BLaER1 treated with 17β-estradiol and CSF1 and Interleukin-3, amounts not matched to agents 10 nM and 100 nM (cell line): ENCODE measurements at regions not wholly inside any gene's neighbourhood (a gene's known extent, or its start where the extent isn't known, plus 50 kb on each side); places are given as distances from the start of the nearest gene placed in this dataset.

Experiments
- H3K27ac ChIP-seq, 11 experiments: shearing (Covaris generic); formaldehyde crosslinking; 2 replicates each; pipeline ENCODE4 v1.8.1; 2022
- H3K27me3 ChIP-seq, 11 experiments: shearing (Covaris generic); formaldehyde crosslinking; 2 replicates each; pipeline ENCODE4 v1.8.1; 2022
- H3K36me3 ChIP-seq, 11 experiments: shearing (Covaris generic); formaldehyde crosslinking; 2 replicates each; pipeline ENCODE4 v1.8.1; 2022
- H3K4me1 ChIP-seq, 10 experiments: shearing (Covaris generic); formaldehyde crosslinking; 2 replicates each; pipeline ENCODE4 v1.8.1; 2022
- H3K4me2 ChIP-seq, 11 experiments: shearing (Covaris generic); formaldehyde crosslinking; 2 replicates each; pipeline ENCODE4 v1.8.1; 2022
- H3K4me3 ChIP-seq, 10 experiments: shearing (Covaris generic); formaldehyde crosslinking; 2 replicates each; pipeline ENCODE4 v1.8.1; 2022
- H3K9ac ChIP-seq, 11 experiments: shearing (Covaris generic); formaldehyde crosslinking; 2 replicates each; pipeline ENCODE4 v1.8.1; 2022
- H3K9me3 ChIP-seq, 11 experiments: shearing (Covaris generic); formaldehyde crosslinking; replicated peaks in 1 of 11; 2 replicates each; pipeline ENCODE4 v1.8.1; 2022
- H4K20me1 ChIP-seq, 11 experiments: shearing (Covaris generic); formaldehyde crosslinking; 2 replicates each; pipeline ENCODE4 v1.8.1; 2022
- Cebpa-rat ChIP-seq, 11 experiments: shearing (Covaris generic); IDR thresholded peaks; 2 replicates each; pipeline ENCODE4 v1.8.1; 2022

DNA sequence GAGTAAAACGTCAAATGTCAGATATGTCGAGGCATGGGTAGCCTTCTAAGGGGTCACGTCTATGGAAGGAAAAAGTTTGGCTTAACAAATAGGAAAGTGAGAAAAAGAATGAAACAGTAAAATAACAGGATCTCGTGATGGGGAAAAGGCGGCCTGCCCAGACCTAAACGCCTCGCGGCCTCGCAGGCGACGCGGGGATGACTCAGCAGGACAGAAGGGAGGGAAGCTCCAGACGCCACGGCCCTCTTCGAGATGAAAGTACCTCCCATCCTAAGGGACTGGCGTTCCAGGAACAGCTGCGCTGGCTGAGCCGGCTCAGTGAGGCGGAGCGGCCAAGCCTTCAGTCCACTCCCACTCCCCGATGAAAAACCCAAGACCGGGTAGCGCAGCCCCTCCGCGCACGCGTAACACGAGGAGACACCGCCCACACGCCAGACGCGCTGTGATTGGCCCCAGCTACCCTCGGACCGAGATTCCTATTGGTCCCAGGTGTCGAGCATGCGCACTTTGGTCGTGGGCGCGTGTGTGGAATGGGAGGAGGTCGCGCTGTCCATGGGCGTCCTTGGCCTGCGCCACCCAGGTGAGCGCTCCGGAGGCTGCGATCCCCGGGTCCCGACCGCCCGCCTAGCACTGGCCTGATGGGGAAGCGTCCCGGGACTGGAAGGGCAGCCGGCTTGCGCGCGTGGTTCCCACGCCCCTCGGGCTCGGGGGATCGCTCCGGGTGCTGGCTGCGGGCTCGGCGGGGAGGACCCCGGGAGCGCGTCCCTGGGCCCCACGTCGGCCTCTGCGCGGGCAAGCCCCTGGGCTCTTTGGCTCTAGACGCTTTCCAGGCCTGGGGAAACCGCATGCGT is 588.5 kb downstream of the MTRR start:
- no peaks in the 10 kb centered on the region for H3K27me3 ChIP-seq
- peaks cover 5 to 16% (median 11%) of the 10 kb centered on the region in 11 experiments; a peak in 19 of 22 replicates for H3K9me3 ChIP-seq
- peaks cover 4 to 26% (median 14%) of the 10 kb centered on the region in 11 experiments; a peak in 17 of 22 replicates for H3K36me3 ChIP-seq
- peak overlapping the region; percentile 46 to 85 (median 78); a peak in 21 of 22 replicates for H3K27ac ChIP-seq
- H3K4me1 ChIP-seq, result peaks cover 0 to 23% (median 10%) of the 10 kb centered on the region in 10 experiments; a peak in 13 of 20 replicates
- H3K9ac ChIP-seq, result peak overlapping the region; percentile 78 to 88 (median 81)
- peak overlapping the region; percentile 57 to 78 (median 69) for H3K4me2 ChIP-seq
- H3K4me3 ChIP-seq, result peak overlapping the region; percentile 72 to 85 (median 78)
- peaks cover 0 to 5% (median 0%) of the 10 kb centered on the region in 11 experiments; a peak in 1 of 22 replicates for H4K20me1 ChIP-seq
- TF ChIP-seq Cebpa-rat (IDR thresholded peaks at IDR 0.05), result no peak

DNA sequence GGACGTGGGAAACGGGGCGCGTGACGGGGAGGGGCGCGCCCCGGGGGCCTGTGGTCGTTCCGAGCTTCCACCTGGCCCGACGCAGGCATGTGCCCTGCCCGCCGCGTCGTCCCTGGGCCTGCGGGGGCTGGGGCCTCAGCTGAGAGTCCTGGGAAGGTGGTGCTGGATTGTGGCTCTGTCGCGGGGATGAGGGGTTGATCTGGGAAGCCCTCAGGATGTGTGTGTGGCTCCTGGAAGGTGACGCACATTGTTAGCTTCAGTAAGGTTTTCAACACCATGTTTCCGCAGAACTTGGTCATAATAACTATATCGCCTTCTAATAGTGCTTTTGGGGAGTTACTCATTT is 589.1 kb downstream of the MTRR start:
- peak overlapping the region; percentile 46 to 85 (median 78); a peak in 21 of 22 replicates for H3K27ac ChIP-seq
- H3K36me3 ChIP-seq, result peaks cover 4 to 26% (median 16%) of the 10 kb centered on the region in 11 experiments; a peak in 17 of 22 replicates
- no peak for TF ChIP-seq Cebpa-rat (IDR thresholded peaks at IDR 0.05)
- peaks cover 0 to 5% (median 0%) of the 10 kb centered on the region in 11 experiments; a peak in 1 of 22 replicates for H4K20me1 ChIP-seq
- peak overlapping the region; percentile 72 to 85 (median 78) for H3K4me3 ChIP-seq
- H3K9ac ChIP-seq, result peak overlapping the region; percentile 78 to 88 (median 81)
- peak overlapping the region; percentile 57 to 78 (median 69) for H3K4me2 ChIP-seq
- H3K27me3 ChIP-seq, result no peaks in the 10 kb centered on the region
- H3K9me3 ChIP-seq, result peaks cover 5 to 16% (median 11%) of the 10 kb centered on the region in 11 experiments; a peak in 19 of 22 replicates
- H3K4me1 ChIP-seq, result peaks cover 0 to 27% (median 10%) of the 10 kb centered on the region in 10 experiments; a peak in 13 of 20 replicates

DNA sequence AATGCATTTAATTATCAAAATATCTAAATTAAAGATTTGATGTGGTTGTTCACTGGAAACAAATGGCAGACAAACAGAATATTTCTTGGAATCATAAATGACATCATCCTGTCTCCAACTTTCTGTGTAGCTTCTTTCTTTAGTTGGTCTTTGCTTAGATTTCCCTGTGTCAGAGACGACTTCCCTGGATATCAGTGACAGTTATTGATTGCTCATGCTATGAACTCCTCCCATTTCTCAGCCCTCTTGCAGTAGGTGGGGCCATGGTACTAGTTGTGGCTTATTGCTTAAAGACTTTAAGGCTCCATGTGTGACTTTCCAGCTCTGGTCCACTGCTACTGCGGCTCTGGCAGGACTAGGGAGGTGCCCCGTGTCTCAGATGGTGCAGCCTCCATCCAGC is 592.6 kb downstream of the MTRR start:
- Histone ChIP-seq H3K27ac (no peak overlapping the region), H3K9ac (no peak overlapping the region), H3K27me3 (no peaks in the 10 kb centered on the region), H4K20me1 (peaks cover 0 to 5% (median 0%) of the 10 kb centered on the region in 11 experiments; a peak in 1 of 22 replicates), H3K4me1 (peaks cover 0 to 27% (median 8%) of the 10 kb centered on the region in 10 experiments; a peak in 12 of 20 replicates), H3K36me3 (peaks cover 4 to 26% (median 16%) of the 10 kb centered on the region in 11 experiments; a peak in 17 of 22 replicates), H3K4me2 (peak overlapping the region in 2 of 11 experiments; percentile 5 to 19; a peak in 3 of 22 replicates), H3K9me3 (peaks cover 5 to 17% (median 11%) of the 10 kb centered on the region in 11 experiments; a peak in 19 of 22 replicates), H3K4me3 (no peak overlapping the region)
- no peak for TF ChIP-seq Cebpa-rat (IDR thresholded peaks at IDR 0.05)

DNA sequence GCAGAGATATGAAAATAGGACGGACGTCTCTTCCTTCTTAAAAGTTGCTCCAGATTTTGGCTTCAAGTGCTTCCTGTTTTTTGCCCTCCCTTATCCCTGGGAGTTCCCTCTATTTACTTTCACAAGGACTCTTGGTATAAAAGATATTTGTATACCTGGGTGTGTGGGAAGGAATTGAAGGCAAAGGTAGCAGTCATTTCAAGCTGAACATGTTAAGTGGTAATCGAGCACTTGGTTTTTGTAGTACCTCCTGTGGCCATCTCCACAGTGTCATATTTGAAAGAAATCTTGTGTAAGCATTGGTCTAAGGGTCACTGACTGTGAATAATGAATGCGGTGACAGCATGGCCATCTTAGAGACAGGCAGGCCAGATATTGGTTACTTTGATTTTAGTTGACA is 593.6 kb downstream of the MTRR start:
- H3K4me1 ChIP-seq, result peaks cover 0 to 24% (median 8%) of the 10 kb centered on the region in 10 experiments; a peak in 12 of 20 replicates
- H3K36me3 ChIP-seq, result peaks cover 4 to 26% (median 16%) of the 10 kb centered on the region in 11 experiments; a peak in 17 of 22 replicates
- H3K27me3 ChIP-seq, result no peaks in the 10 kb centered on the region
- no peak overlapping the region for H3K4me3 ChIP-seq
- no peak overlapping the region for H3K27ac ChIP-seq
- TF ChIP-seq Cebpa-rat (IDR thresholded peaks at IDR 0.05), result no peak
- H3K9me3 ChIP-seq, result peaks cover 5 to 13% (median 7%) of the 10 kb centered on the region in 11 experiments; a peak in 18 of 22 replicates
- H4K20me1 ChIP-seq, result peaks cover 0 to 5% (median 0%) of the 10 kb centered on the region in 11 experiments; a peak in 1 of 22 replicates
- peak overlapping the region in 2 of 11 experiments; percentile 5 to 17; a peak in 1 of 22 replicates for H3K4me2 ChIP-seq
- no peak overlapping the region for H3K9ac ChIP-seq

DNA sequence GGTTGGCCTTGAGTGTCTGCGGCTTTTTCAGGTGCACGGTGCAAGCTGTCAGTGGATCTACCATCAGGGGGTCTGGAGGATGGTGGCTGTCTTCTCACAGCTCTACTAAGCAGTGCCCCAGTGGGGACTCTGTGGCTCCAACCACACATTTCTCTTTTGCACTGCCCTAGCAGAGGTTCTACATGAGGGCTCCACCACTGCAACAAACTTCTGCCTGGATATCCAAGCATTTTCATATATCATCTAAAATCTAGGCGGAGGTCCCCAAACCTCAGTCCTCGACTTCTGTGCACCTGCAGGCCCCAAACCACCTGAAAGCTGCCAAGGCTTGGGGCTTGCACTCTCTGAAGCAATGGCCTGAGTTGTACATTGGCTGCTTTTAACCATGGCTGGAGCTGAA is 601.5 kb downstream of the MTRR start:
- H3K9me3 ChIP-seq, result peaks cover 56 to 78% (median 70%) of the 10 kb centered on the region in 11 experiments
- H4K20me1 ChIP-seq, result no peaks in the 10 kb centered on the region
- H3K27ac ChIP-seq, result no peak overlapping the region
- no peaks in the 10 kb centered on the region for H3K27me3 ChIP-seq
- peaks cover 0 to 11% (median 0%) of the 10 kb centered on the region in 10 experiments; a peak in 6 of 20 replicates for H3K4me1 ChIP-seq
- peak overlapping the region in 5 of 10 experiments; percentile 6 to 26 (median 18); a peak in 4 of 20 replicates for H3K4me3 ChIP-seq
- H3K36me3 ChIP-seq, result peaks cover 0 to 17% (median 0%) of the 10 kb centered on the region in 11 experiments; a peak in 5 of 22 replicates
- no peak for TF ChIP-seq Cebpa-rat (IDR thresholded peaks at IDR 0.05)
- no peak overlapping the region for H3K9ac ChIP-seq
- H3K4me2 ChIP-seq, result no peak overlapping the region

DNA sequence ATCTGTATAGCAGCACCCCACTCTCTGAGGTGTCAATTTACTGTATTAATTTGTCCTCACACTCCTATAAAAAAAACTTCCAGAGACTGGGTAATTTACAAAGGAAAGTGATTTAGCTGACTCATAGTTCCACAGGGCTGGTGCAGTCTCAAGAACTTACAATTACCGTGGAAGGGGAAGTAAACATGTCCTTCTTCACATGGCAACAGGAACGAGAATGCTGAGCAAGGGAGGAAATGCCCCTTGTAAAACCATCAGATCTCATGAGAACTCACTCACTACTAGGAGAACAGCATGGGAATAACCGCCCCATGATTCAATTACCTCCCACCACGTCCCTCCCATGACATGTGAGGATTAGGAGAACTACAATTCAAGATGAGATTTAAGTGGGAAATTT is 602.6 kb downstream of the MTRR start:
- Histone ChIP-seq H4K20me1 (no peaks in the 10 kb centered on the region), H3K9me3 (peaks cover 64 to 86% (median 80%) of the 10 kb centered on the region in 11 experiments)
- no peak for TF ChIP-seq Cebpa-rat (IDR thresholded peaks at IDR 0.05)

DNA sequence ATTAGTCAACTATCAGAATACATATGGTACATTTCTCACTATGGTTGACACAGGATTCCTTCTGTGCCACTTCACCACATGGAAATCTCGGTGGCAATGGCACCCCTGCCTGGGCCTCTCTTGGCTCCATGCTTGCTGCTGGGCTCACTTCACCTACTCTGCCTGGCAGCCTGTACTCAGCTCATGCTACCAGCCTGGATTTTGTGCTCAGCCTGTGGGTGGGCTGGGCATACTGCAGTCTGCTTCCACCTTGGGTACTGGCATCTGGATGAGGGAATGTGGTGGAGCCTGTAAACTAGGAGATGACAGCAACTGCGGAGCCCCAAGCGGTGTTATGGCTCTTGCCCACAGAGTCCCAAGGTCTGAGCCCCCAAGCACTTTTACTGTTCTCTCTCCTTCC is 604.1 kb downstream of the MTRR start:
- Histone ChIP-seq H3K9ac (no peak overlapping the region), H3K36me3 (peaks cover 0 to 17% (median 0%) of the 10 kb centered on the region in 11 experiments; a peak in 5 of 22 replicates), H3K27me3 (no peaks in the 10 kb centered on the region), H3K9me3 (peaks cover 78 to 96% (median 89%) of the 10 kb centered on the region in 11 experiments), H3K27ac (no peak overlapping the region), H3K4me3 (no peak overlapping the region), H4K20me1 (no peaks in the 10 kb centered on the region), H3K4me1 (peaks cover 0 to 11% (median 0%) of the 10 kb centered on the region in 10 experiments; a peak in 6 of 20 replicates), H3K4me2 (no peak overlapping the region)
- no peak for TF ChIP-seq Cebpa-rat (IDR thresholded peaks at IDR 0.05)

More for the DNA sequence above, 602.6 kb downstream of the MTRR start:
- Histone ChIP-seq H3K4me2 (no peak overlapping the region), H3K9ac (no peak overlapping the region), H3K27ac (no peak overlapping the region), H3K4me3 (no peak overlapping the region), H3K27me3 (no peaks in the 10 kb centered on the region), H3K4me1 (peaks cover 0 to 11% (median 0%) of the 10 kb centered on the region in 10 experiments; a peak in 6 of 20 replicates), H3K36me3 (peaks cover 0 to 17% (median 0%) of the 10 kb centered on the region in 11 experiments; a peak in 5 of 22 replicates)

DNA sequence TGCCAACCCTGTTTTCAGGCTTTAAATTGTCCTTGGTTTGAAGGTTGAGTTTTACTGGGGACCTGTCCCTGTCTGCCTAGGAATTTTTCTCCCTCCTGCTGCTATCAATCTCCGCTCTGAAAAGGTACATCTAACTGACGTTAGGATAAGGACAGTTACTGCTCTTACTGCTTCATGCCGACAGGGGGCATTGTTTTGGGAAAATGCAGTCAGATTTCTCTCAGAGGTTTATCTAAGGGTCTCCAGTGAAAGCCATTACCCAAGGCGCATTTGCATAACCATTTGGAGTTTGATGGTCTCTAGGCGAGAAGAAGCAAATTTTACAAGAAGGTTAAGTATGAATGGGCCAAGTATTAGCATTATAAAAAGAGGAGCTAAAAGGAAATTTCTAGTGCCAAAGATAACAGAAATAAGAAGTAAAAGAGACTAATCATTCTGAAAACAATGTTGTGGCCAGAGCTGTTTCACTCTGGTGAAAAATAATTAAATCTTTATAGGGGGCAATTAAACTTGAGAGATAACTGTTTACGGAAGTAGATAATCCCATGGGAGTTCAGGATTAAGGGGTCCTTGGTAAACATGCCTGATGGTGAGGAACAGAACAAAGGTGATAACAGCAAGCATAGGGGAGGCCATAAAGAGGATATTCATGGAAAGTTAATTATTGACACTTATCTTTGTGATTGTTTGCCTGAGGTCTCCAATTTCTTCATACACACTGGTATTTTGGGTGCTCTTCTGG is 605.0 kb downstream of the MTRR start:
- Histone ChIP-seq H3K9ac (no peak overlapping the region), H3K4me2 (peak overlapping the region in 3 of 11 experiments; percentile 4 to 32 (median 27); a peak in 3 of 22 replicates), H3K4me3 (no peak overlapping the region), H3K4me1 (peaks cover 0 to 11% (median 0%) of the 10 kb centered on the region in 10 experiments; a peak in 6 of 20 replicates), H3K9me3 (peaks cover 81 to 96% (median 92%) of the 10 kb centered on the region in 11 experiments), H4K20me1 (no peaks in the 10 kb centered on the region), H3K36me3 (peaks cover 0 to 17% (median 0%) of the 10 kb centered on the region in 11 experiments; a peak in 5 of 22 replicates), H3K27me3 (no peaks in the 10 kb centered on the region), H3K27ac (no peak overlapping the region)
- no peak for TF ChIP-seq Cebpa-rat (IDR thresholded peaks at IDR 0.05)
